Adrenal gland (tissue), 5 donors: ENCODE measurements at regions not wholly inside any gene's neighbourhood (a gene's known extent, or its start where the extent isn't known, plus 50 kb on each side); places are given as distances from the start of the nearest gene placed in this dataset.

Source experiments
- POLR2A ChIP-seq, 2 donors: fragments of 450-650 bp; IDR thresholded peaks; one replicate each; pipeline ENCODE4 v1.6.1; 2017; ENCODE audit warnings: antibody characterized with exemption in 2 of 2, mild to moderate bottlenecking in 2 of 2, moderate library complexity in 1 of 2
- TF ChIP-seq, protein P1 (sequence below), 6 experiments: fragments of 450-650 bp in 4 of 6; fragments of 200-600 bp in 2 of 6; sonication (generic) in 1 of 6; IDR thresholded peaks; 1 replicate in 5 of 6; 2 replicates in 1 of 6; pipeline versions ENCODE4 v1.5.1 to v1.8.0; 2016 to 2021; ENCODE audit warnings: antibody characterized with exemption in 6 of 6, mild to moderate bottlenecking in 2 of 6, moderate library complexity in 1 of 6
- donor health status: DM: no; HTN: no; CAD: no.

- no peak for TF ChIP-seq POLR2A (IDR thresholded peaks at IDR 0.05)
- TF ChIP-seq, protein P1, sequence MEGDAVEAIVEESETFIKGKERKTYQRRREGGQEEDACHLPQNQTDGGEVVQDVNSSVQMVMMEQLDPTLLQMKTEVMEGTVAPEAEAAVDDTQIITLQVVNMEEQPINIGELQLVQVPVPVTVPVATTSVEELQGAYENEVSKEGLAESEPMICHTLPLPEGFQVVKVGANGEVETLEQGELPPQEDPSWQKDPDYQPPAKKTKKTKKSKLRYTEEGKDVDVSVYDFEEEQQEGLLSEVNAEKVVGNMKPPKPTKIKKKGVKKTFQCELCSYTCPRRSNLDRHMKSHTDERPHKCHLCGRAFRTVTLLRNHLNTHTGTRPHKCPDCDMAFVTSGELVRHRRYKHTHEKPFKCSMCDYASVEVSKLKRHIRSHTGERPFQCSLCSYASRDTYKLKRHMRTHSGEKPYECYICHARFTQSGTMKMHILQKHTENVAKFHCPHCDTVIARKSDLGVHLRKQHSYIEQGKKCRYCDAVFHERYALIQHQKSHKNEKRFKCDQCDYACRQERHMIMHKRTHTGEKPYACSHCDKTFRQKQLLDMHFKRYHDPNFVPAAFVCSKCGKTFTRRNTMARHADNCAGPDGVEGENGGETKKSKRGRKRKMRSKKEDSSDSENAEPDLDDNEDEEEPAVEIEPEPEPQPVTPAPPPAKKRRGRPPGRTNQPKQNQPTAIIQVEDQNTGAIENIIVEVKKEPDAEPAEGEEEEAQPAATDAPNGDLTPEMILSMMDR (IDR thresholded peaks at IDR 0.05): no peak
Measured at GRCh38 chr2:18998491-18998890, 359.9 kb downstream of the OSR1 start.
